ENCODE measurements at regions not wholly inside any gene's neighbourhood (a gene's known extent, or its start where the extent isn't known, plus 50 kb on each side); places are given as distances from the start of the nearest gene placed in this dataset.
A peak's percentile ranks its signal among the peaks of the same experiment; 100 is the strongest.
"Not testable (repeated sequence)": the region's sequence is repeated elsewhere in the genome, so short reads cannot be mapped to it uniquely, and the experiment has no call there.

GRCh38 chr10:101280511-101280910 is 51.2 kb upstream of the LBX1 start:
- DNase-seq (ENCODE audit: low spot score) = no peak

DNA sequence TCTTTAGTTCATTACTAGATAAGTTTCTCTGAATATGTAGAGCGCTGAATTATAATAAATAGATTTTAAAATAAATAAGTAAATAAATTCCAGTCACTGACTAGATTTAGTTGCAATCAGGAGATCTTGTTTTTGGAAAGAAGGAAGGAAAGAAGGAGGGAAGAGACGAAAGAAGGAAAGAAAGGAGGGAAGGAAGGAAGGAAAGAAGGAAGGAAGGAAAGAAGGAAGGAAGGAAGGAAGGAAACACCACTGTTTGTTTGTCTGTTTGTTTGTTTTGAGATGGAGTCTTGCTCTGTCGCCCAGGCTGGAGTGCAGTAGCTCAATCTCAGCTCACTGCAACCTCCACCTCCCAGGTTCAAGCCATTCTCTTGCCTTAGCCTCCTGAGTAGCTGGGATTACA is 51.7 kb upstream of the LBX1 start:
- DNase-seq (ENCODE audit: low spot score) = not testable (repeated sequence)

DNA sequence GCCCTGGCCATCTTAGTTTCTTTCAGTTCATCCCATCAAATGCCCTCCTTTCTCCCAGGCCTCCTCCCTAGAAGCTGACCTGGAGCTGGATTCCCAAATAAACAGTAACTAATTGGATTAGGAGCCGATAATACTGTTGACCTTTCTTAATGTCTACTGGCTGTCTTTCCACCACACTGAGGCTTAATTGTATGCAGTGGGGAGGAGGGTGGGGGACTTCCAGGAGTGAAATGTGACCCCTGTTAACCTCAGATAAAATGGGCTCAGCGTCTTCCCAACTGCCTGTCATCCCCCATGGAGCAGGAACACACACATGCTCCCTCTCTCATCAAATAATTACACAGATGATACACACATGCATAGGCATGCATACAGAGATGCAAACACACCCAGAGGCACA is 53.7 kb upstream of the LBX1 start:
- DNase-seq (ENCODE audit: low spot score) = no peak

GRCh38 chr10:101283762-101284100 is 54.5 kb upstream of the LBX1 start:
- no peak for DNase-seq (ENCODE audit: low spot score)

- peak; percentile 38 for DNase-seq (ENCODE audit: low spot score)
Observed at GRCh38 chr10:101284101-101284743, 55.0 kb upstream of the LBX1 start.

GRCh38 chr10:101284744-101285463 is 55.6 kb upstream of the LBX1 start:
- no peak for DNase-seq (ENCODE audit: low spot score)

GRCh38 chr10:101285519-101286070 is 56.3 kb upstream of the LBX1 start:
- peak; percentile 82 for DNase-seq (ENCODE audit: low spot score)

DNA sequence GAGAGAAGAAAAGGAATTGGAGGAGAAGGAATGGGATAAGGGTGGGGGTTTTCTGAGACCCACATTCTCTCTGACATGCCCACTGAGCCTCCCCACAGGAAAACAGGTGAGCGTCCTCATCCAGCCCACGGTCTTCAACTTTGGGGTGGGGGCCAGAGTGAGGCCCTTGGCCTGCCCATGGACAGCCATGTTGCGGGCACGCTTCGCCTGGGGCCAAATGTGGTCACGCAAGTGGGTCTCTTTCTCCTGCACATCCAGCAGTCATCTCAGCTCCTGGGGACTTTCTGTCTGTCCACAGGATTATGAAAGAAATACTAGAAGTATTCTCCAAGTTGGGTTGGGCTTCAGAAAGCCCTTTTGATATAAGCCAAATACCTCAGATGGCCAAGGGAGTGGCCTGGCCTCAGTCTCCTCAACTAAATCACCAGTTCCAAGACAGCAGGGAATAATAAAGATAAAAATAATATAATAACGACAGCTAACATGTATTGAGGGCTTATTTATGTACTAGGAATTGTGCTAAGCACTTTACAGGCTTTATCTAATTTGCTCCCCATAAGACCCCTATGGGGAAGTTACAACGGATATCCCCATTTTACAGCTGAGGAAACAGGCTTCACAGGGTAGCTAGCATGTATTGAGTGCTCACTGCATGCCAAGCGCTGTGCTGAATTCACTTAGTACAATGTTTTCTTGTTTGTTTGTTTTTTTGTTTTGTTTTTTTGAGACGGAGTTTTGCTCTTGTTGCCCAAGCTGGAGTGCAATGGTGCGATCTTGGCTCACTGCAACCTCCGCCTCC is 57.2 kb upstream of the LBX1 start:
- no peak for DNase-seq (ENCODE audit: low spot score)

DNA sequence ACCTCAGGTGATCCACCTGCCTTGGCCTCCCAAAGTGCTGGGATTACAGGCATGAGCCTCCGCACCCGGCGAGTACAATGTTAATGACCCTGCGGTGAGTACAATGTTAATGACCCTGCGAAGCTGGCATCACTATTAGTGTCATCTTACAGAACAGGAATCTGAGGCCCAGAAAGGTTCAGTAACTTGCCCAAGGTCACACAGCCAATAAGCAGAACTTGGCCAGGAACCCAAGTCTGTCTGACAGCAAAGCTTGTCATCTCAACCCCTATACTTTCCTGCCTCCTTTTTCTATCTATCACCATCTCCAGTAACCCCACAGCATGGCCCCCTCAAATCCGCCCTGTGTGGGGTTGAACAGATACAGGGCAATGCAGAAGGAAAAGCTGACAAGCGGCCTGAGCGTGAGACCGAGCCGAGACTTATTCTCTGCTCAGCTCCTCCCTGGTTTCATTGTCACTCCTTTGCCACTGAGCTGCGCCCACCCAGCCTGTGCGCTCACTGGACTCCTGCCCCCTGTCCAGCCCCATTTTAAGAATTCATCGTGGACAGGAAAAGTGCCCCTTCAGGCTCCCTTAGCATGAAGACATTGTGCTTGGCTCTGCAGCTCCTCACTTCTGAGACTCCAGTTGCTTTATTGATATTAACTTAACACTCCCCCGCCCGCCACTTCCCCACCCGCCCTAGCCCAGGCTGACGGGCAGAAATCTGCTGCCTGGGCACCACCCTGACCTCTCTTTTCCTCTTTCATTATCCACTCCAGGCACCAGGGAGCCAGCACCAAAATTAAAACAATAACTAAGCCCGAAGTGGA is 58.1 kb upstream of the LBX1 start:
- DNase-seq (ENCODE audit: low spot score) = no peak

DNA sequence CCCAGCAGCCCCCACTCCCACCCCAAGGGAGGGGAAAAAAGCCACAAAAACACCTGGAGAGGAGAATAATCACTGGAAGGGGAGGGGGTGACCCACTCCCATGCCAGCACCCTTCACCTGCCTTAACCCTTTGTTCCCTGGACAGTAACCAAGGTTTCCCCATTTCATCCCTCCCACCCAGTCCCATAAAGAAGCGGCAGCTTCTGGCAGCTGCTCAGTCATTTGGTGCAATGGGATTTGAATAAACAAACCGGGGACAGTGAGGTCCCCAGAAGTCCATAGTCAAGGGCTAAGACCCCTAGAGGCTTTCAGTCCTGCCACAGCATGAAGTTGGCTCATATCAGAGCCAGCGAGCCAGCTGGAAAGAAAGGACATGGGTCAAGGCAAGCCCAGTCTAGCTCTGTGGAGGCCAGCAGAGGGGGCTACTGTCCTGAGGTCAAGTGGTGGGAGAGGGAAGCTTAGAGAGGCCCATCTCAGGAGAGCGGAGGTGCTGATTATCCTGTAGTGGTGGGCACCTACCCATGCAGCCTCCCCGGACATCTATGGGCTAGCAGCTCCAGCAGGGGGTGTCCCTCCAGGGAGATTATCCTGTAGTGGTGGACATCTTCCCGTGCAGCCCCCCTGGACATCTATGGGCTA is 58.9 kb upstream of the LBX1 start:
- DNase-seq (ENCODE audit: low spot score) = peak; percentile 70

DNA sequence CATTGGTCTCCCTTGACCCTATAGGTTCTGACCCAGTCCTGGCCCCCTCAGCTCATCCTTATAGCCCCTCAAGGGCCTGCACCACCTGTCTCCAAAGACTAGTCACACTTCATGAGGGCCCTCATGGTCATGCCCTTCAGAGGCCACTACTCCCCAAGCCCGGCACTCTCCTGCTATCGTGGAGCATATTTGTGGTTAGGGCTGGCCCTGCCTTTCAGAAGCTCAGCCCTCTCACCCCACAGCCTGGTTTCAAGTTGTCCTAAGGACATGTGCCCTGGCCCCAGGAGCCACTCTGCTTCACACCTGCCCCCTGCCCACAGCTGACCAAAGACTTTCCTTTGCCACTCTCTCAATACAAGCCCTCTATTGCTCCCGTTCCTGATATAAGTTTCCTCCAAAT is 60.3 kb upstream of the LBX1 start:
- DNase-seq (ENCODE audit: low spot score) = no peak

DNA sequence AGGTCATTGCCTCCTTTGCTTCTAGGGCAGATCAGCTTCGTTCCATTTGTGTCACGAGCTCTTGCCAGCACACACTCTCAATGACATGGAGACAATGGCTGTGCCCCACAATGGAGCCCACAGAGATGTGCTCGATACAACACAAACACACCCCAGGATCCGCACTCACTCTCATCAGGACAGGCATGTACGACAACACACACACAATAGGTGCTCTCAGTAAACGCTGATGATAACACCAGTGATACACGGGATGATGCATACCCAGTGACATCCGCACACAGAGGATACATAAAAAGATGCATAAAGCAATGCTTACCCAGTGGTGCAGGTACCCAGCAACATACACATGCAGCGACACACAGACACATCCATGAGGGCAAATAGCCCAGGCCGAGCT is 61.2 kb upstream of the LBX1 start:
- DNase-seq (ENCODE audit: low spot score) = no peak

DNA sequence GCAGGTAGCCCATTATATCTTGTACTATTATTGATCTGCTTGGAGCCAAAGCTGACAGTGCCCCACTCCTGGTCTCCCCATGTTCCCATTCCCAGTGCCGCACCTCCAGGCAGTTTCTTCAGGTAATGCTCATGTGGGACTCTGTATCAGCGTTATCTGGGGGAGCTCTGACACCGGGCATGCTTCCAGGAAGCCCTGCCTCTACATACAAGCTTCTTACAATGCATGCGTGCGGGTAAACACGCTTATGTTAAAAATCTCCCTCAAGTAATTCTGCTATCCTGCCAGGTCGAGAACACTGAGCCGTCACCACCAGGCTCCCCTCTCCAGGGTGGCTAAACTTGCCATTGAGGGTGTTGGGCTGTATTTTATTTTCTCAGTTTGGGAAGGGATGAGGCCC is 61.6 kb upstream of the LBX1 start:
- DNase-seq (ENCODE audit: low spot score) = no peak

GRCh38 chr10:101291331-101292193 is 62.3 kb upstream of the LBX1 start:
- peak; percentile 87 for DNase-seq (ENCODE audit: low spot score)

DNA sequence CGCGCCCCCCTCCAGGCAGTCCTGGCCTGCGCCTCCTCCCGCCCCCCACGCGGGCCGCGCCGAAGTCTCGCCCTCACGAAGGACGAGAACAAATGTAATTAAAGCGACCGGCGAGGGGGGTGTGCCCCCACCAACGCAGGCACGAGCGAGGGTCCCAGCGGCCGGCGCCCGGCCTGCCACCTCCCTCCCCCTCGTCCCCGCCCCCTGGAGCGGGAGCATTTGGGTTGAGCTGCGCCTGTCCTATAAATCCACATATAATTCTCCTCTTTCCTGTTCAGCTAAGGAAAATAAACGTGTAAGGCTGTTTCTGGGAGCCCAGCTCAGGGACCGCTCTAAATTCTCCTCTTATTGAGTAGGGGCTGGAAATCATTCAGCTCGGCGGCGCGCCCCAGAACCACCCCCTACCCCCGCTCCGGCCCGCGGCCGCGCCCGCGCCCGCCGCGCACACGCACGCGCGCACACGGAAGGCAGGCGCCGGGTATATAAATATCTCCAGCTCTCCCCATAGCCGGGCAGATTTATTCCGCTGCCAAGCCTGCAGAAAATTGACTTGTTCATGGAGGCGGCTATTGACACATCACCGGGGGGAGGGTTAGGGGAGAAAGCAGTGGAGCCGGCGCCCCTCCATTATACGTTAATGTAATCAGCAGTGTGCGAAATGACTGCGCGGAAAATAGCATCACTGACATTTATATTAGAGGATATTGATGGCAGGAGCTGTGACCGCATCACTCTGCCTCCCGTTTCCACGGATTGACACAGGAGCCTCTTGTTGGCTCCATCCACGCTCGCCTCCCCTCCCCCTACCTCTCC is 61.6 kb upstream of the BTRC start:
- DNase-seq (ENCODE audit: low spot score) = peak; percentile 47

GRCh38 chr10:101293007-101293723 is 60.8 kb upstream of the BTRC start:
- peak; percentile 29 for DNase-seq (ENCODE audit: low spot score)

GRCh38 chr10:101294109-101294508 is 59.9 kb upstream of the BTRC start:
- no peak for DNase-seq (ENCODE audit: low spot score)

GRCh38 chr10:101295261-101295660 is 58.7 kb upstream of the BTRC start:
- no peak for DNase-seq (ENCODE audit: low spot score)

- DNase-seq (ENCODE audit: low spot score) = peak; percentile 84
Observed at GRCh38 chr10:101297901-101298486, 56.0 kb upstream of the BTRC start.

All from iPS-NIHi11 (cell line).